Loucy (cell line): ENCODE measurements at regions not wholly inside any gene's neighbourhood (a gene's known extent, or its start where the extent isn't known, plus 50 kb on each side); places are given as distances from the start of the nearest gene placed in this dataset.

Source experiments
- CTCF ChIP-seq: fragments of 200-600 bp; sonication (generic); conservative IDR thresholded peaks from 2 replicates; pipeline ENCODE4 v1.5.1; 2014; ENCODE audit warnings: mild to moderate bottlenecking, antibody characterized with exemption, low read length
- EZH2phosphoT487 ChIP-seq: fragments of 200-600 bp; IDR thresholded peaks from 2 replicates; pipeline ENCODE4 v1.6.1; 2018; ENCODE audit warnings: antibody characterized with exemption, mild to moderate bottlenecking, moderate library complexity, borderline replicate concordance

GRCh38 chr17:5775098-5775497, 190.8 kb upstream of the NLRP1 start:
- TF ChIP-seq EZH2phosphoT487, result no peak
- no peak for TF ChIP-seq CTCF
